ENCODE measurements at regions not wholly inside any gene's neighbourhood (a gene's known extent, or its start where the extent isn't known, plus 50 kb on each side); places are given as distances from the start of the nearest gene placed in this dataset.

DNA sequence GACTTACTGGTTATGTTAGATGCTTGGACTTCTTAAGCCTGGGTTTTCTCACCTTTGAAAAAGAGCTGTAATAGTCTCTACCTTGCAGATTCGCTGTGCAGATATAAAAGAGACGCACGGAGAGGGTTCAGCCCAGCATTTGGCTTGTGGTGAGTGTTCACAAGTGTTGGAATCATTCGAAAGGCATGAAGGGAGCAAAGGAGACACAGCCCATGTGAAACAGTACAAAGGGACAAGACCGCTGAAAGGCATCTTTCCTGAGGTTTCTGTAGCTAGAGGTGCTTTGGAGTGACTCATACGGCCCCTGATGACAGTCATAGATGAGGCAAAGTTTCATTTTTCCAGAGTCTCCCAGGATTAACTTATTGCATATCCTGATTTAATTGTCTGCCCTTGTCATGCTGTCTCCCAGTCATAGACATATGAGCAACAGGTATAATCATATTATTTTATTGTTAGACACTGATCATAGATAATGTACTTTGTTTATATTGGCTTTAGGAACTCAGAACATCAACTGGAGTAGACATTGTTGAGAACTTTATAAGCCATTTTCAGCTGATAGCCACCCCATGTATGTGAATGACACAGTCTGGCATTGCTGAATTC is 171.1 kb downstream of the ADRA2A start:
- DNase-seq (no peak), ATAC-seq (no peak)
- intact Hi-C loops (cut with micrococcal nuclease): no loop called here

DNA sequence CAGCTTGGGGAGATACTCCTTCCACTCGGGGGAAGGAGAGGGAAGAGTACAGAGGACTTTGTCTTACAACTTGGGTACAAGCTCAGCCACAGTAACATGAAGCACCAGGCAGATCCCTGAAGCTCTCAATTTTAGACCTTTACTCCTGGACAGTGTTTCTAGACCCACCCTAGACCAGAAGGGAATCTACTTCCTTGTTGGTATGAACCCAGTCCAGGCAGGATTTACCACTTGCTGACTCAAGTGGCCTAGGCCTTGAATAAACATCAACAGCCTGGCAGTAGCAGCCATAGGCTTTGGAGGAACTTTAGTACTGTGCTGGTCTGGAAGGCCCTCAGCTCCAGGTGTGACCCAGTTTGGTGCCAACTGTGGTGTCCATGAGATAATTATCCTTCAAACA is 173.1 kb downstream of the ADRA2A start:
- ATAC-seq (no peak), DNase-seq (no peak)
- intact Hi-C loops (cut with micrococcal nuclease): no loop called here

DNA sequence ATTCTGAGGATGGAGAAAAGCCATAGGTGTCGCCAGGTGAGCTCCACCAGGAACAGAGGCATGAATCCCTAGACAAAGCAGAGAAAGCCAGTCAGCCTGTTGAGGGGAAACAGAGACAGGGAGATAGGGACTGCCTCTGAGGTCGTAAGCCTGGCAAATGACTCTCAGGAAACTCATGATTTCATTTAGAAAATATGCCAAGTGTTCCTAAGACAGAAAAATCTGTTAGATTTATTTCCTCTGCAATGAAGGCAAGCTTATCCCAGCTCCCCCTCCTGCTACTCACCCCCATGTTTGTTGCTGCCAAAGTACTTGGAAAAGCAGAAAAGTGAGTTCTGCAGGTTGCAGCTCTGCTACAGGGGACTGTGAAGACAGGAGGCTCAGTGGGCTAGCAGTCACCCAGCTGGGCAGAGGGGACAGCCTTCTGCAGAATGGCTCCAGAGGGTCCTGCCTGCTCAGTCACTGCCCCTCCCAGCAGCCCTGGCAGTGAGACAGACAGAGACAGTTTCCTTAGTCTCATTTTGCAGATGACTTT is 184.3 kb downstream of the ADRA2A start:
- ATAC-seq: no peak
- intact Hi-C loops (cut with micrococcal nuclease): no loop called here
- DNase-seq: no peak

DNA sequence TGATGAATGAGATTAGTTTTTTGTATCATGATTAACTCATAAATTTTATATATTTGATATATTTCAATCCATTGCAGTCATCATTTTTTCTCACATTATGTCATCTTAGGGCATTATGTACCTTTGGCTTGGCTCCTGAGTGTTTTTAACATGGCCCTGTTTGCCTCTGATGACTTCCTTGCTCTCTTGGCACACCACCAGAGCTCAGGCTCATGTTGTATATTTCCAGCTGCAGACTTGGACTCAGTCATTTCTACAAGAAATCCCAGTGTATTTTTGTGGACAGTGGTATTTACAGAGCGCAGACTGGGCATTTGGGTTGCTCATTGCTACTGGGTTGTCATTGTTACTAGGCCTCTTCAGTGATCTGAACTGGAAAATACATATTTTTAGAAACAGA is 188.5 kb downstream of the ADRA2A start:
- intact Hi-C loops (cut with micrococcal nuclease): no loop called here
- ATAC-seq (no peak), DNase-seq (no peak)

DNA sequence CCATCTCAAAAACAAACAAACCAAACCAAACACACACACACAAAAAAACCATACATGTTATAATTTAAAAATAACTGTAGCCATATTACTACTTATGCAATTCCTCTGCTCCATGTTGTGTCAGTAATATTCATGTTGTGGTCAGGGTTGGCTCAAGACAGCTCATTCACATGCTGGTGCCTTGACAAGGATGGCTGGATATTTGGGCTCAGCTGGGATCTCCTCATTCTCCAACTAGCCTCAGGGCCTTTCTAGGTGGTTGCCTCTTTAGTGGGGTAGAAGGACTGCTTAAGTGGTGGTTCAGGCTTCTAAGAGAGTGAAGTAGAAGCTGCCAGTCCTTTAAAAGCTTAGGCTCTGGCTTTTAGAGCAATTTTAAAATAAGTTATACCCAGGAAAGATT is 189.3 kb downstream of the ADRA2A start:
- DNase-seq (no peak), ATAC-seq (no peak)
- intact Hi-C loops (cut with micrococcal nuclease): no loop called here

GRCh38 chr10:111267673-111268072 is 190.8 kb downstream of the ADRA2A start:
- DNase-seq (no peak), ATAC-seq (no peak)
- intact Hi-C loops (cut with micrococcal nuclease): no loop called here

DNA sequence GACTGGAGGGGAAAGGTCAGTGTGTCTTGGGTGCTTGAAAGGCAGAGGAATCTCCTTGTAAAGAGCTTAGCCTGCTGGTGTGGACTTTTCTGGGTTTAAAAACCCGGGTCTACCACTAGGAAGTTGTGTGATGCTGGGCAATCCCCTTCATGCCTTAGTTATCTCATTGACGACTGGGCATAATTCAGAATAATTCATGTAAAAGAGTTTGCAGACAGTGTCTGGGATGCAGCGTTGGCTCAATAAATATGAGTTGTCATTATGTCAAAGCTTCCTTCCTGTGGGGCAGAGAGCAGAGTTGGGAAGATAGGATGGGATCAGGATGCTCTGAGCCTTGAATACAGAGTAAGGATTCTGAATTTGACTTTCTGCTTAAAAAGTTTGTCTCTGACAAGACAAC is 196.4 kb downstream of the ADRA2A start:
- DNase-seq (no peak), ATAC-seq (no peak)
- intact Hi-C loops (cut with micrococcal nuclease): no loop called here

GRCh38 chr10:111273635-111274034 is 196.8 kb downstream of the ADRA2A start:
- intact Hi-C loops (cut with micrococcal nuclease): no loop called here
- DNase-seq (no peak), ATAC-seq (no peak)

- intact Hi-C loops (cut with micrococcal nuclease): no loop called here
- no peak for ATAC-seq
- no peak for DNase-seq
Observed at GRCh38 chr10:111275091-111275490, 198.3 kb downstream of the ADRA2A start.

DNA sequence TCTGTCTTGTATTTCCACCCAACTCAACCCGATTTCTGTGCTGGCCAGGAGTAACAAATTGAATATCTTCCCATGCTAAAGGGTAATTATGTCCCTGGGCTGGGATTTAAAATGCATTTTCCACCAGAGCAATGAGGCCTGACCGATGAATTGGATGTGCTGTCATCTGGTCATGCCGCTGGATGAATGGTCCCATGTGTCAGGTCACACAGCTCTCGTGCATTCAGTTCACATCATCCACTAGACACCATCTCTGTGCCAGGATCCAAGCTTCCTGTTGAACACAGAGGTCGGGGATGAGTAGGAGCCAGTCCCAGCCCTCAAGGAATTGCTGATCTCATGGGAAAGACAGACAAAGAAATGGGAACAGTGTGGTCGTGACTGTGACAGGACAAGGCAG is 200.8 kb downstream of the ADRA2A start:
- no peak for ATAC-seq
- DNase-seq: no peak
- intact Hi-C loops (cut with micrococcal nuclease): no loop called here

- intact Hi-C loops (cut with micrococcal nuclease): no loop called here
- ATAC-seq: no peak
Observed at GRCh38 chr10:111278266-111278665, 201.4 kb downstream of the ADRA2A start.

GRCh38 chr10:111281516-111281915 is 204.7 kb downstream of the ADRA2A start:
- DNase-seq: no peak
- ATAC-seq: no peak
- intact Hi-C loops (cut with micrococcal nuclease): no loop called here

More at GRCh38 chr10:111278266-111278665, 201.4 kb downstream of the ADRA2A start:
- no peak for DNase-seq

DNA sequence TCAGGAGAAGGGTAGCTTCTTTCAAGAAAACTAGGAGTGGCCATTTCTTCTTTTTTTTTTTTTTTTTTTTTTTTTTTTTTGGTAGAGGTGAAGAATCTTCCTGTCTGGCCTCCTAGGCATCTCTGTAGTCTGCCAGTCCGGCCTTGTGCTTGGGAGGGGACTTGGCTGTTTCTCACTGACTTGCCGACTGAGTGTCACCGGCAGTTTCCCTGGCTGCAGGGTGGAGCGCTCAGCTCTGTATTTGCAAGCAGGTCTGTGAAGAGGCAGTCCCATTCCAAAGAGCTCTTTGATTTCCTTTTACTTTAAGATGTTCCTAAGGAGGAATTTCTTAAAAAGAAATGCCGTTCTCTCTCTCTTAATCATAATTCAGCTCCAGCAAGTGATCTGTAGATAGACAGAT is 212.6 kb downstream of the ADRA2A start:
- DNase-seq (no peak), ATAC-seq (no peak)
- intact Hi-C loops (cut with micrococcal nuclease): no loop called here

DNA sequence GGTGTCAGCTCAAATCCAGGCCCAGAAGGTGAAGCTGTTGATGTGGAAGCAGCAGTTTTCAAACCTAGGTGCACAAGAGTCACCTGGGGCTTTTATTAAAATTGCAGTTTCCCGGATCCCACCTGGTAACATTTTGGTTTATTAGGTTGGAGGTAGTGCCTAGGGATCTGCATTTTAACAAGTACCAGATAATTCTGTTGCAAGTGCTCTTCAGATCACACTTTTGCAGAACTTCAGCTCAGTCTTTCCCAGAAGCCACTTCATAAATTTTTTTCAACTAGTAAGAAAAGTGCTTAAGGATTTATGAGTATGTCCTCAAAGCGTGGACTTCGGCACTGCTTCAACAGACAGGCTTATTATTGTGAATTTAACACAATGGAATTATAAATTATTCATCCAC is 213.8 kb downstream of the ADRA2A start:
- intact Hi-C loops (cut with micrococcal nuclease): no loop called here
- ATAC-seq: no peak
- DNase-seq: no peak

GRCh38 chr10:111295788-111296187 is 219.0 kb downstream of the ADRA2A start:
- DNase-seq (no peak), ATAC-seq (no peak)
- intact Hi-C loops (cut with micrococcal nuclease): no loop called here

GRCh38 chr10:111297351-111297848 is 220.6 kb downstream of the ADRA2A start:
- intact Hi-C loops (cut with micrococcal nuclease): no loop called here
- ATAC-seq (no peak), DNase-seq (no peak)

GRCh38 chr10:111298031-111298430 is 221.2 kb downstream of the ADRA2A start:
- intact Hi-C loops (cut with micrococcal nuclease): no loop called here
- DNase-seq: no peak
- ATAC-seq: no peak

GRCh38 chr10:111299037-111299436 is 222.2 kb downstream of the ADRA2A start:
- intact Hi-C loops (cut with micrococcal nuclease): no loop called here
- DNase-seq: no peak
- no peak for ATAC-seq

GRCh38 chr10:111303887-111304286 is 227.1 kb downstream of the ADRA2A start:
- intact Hi-C loops (cut with micrococcal nuclease): no loop called here
- ATAC-seq: no peak
- DNase-seq: no peak

GRCh38 chr10:111316722-111317212 is 239.9 kb downstream of the ADRA2A start:
- DNase-seq: no peak
- no peak for ATAC-seq
- intact Hi-C loops (cut with micrococcal nuclease): no loop called here

DNA sequence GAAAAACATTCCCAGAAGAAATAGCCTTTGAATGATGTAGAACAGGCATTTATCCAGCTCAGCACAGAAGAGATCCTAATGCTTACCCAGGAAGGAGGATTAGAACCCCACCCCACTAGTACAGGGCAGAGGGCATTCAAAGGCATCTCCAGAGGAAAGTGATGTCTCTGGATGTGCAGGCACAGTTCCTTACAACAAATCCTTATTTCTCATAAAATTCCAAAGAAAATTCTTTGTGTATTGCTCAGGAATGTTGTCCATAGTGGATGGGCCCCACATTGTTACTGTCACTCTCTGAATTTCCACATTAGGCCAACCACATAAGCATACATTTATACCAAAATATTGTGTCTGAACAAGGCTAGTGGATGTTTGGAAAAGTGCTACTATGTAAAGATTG is 243.0 kb downstream of the ADRA2A start:
- DNase-seq (no peak), ATAC-seq (no peak)
- intact Hi-C loops (cut with micrococcal nuclease): no loop called here
